ENCODE measurements at regions not wholly inside any gene's neighbourhood (a gene's known extent, or its start where the extent isn't known, plus 50 kb on each side); places are given as distances from the start of the nearest gene placed in this dataset.

- TF ChIP-seq CTCF (IDR thresholded peaks at IDR 0.05) = no peak
- no peak for TF ChIP-seq EP300 (IDR thresholded peaks at IDR 0.05)
- no peak for TF ChIP-seq POLR2AphosphoS5 (IDR thresholded peaks at IDR 0.05)
- no peak for TF ChIP-seq POLR2A (IDR thresholded peaks at IDR 0.05)
These were observed 484.3 kb downstream of the LMO4 start for GRCh38 chr1:87812871-87813577.
